A549 (cell line): ENCODE measurements at regions not wholly inside any gene's neighbourhood (a gene's known extent, or its start where the extent isn't known, plus 50 kb on each side); places are given as distances from the start of the nearest gene placed in this dataset.
A peak's percentile ranks its signal among the peaks of the same experiment; 100 is the strongest.

Experiments
- ATAC-seq, 2 experiments: fragments of 200-7000 bp in 1 of 2; fragments of >200 bp in 1 of 2; cut with Nextera tagmentation in 1 of 2; cut with Tn5 transposase in 1 of 2; 3 replicates each; pipeline versions ENCODE4 v1.8.0 to v1.9.1; 2018 to 2020; ENCODE audit warnings: mild to moderate bottlenecking in 1 of 2, moderate library complexity in 1 of 2
- CTCF ChIA-PET: fragments of 300-600 bp; sonication (Branson Sonifier 250); formaldehyde crosslinking; extraction: SDS; loops from one replicate; lab custom pipeline; 2021; ENCODE audit warnings: antibody characterized with exemption, inconsistent platforms; lab: Yijun Ruan, JAX
- POLR2A ChIA-PET: fragments of 350-600 bp; formaldehyde crosslinking; extraction: SDS; loops from one replicate; lab custom pipeline; 2021; ENCODE audit warnings: antibody characterized with exemption, inconsistent platforms; lab: Yijun Ruan, JAX
- DNase-seq, 2 experiments: peaks; one replicate each; pipeline versions ENCODE4 v3.0.0 to v3.0.0-alpha.2; 2011 to 2016; ENCODE audit warnings: low read depth in 1 of 2, low spot score in 1 of 2
- FAIRE-seq: peaks from 2 replicates; lab custom pipeline; 2011; peaks lifted over from hg19 to GRCh38; lab: Jason Lieb, UNC
- H3K27ac ChIP-seq, 2 experiments: fragments of >200 bp; sonication (Bioruptor Twin); formaldehyde crosslinking; 3 replicates each; pipeline ENCODE4 v1.5.1; 2016 to 2017
- H3K4me1 ChIP-seq: fragments of >200 bp; sonication (Bioruptor Twin); formaldehyde crosslinking; 3 replicates; pipeline ENCODE4 v1.6.1; 2016
- H3K4me2 ChIP-seq: fragments of >200 bp; sonication (Bioruptor Twin); formaldehyde crosslinking; 3 replicates; pipeline ENCODE4 v1.6.1; 2016
- H3K4me3 ChIP-seq: fragments of >200 bp; sonication (Bioruptor Twin); formaldehyde crosslinking; 3 replicates; pipeline ENCODE4 v1.5.1; 2016
- H3K9me3 ChIP-seq: fragments of >200 bp; sonication (Bioruptor Twin); formaldehyde crosslinking; 3 replicates; pipeline ENCODE4 v1.6.1; 2016
- ATOH8 ChIP-seq: fragments of 250-450 bp; sonication (Bioruptor Pico); IDR thresholded peaks from 2 replicates; pipeline ENCODE4 v1.5.0; 2020; ENCODE audit warnings: low read depth, mild to moderate bottlenecking, moderate library complexity
- BCL3 ChIP-seq: fragments of >200 bp; sonication (Bioruptor Twin); formaldehyde crosslinking; IDR thresholded peaks from 3 replicates; pipeline ENCODE4 v1.6.1; 2016
- CHD2 ChIP-seq: fragments of 150-350 bp; IDR thresholded peaks from 2 replicates; pipeline ENCODE4 v1.6.1; 2014; ENCODE audit warnings: low read length; ENCODE audit not compliant: partially characterized antibody
- CHD4 ChIP-seq: fragments of 200-600 bp; sonication (generic); IDR thresholded peaks from 2 replicates; pipeline ENCODE4 v1.6.1; 2016; ENCODE audit warnings: antibody characterized with exemption, mild to moderate bottlenecking, borderline replicate concordance
- E2F6 ChIP-seq: IDR thresholded peaks from 2 replicates; pipeline ENCODE4 v1.6.1; 2012; ENCODE audit warnings: low read depth, borderline replicate concordance
- EHF ChIP-seq: fragments of 250-450 bp; sonication (Bioruptor Pico); IDR thresholded peaks from 2 replicates; pipeline ENCODE4 v1.5.0; 2020; ENCODE audit warnings: mild to moderate bottlenecking
- ESRRA ChIP-seq: fragments of 150-350 bp; IDR thresholded peaks from 2 replicates; pipeline ENCODE4 v1.6.1; 2014; ENCODE audit warnings: mild to moderate bottlenecking, low read length, borderline replicate concordance
- GATA3 ChIP-seq: IDR thresholded peaks from 2 replicates; pipeline ENCODE4 v1.6.1; 2012; ENCODE audit warnings: borderline replicate concordance
- HDAC2 ChIP-seq: fragments of 200-600 bp; sonication (generic); IDR thresholded peaks from 2 replicates; pipeline ENCODE4 v1.6.1; 2016
- HEYL ChIP-seq: fragments of 250-450 bp; sonication (Bioruptor Pico); IDR thresholded peaks from 2 replicates; pipeline ENCODE4 v1.8.0; 2021; ENCODE audit warnings: mild to moderate bottlenecking, moderate library complexity
- HMGXB4 ChIP-seq: fragments of 250-450 bp; sonication (Bioruptor Pico); IDR thresholded peaks from 2 replicates; pipeline ENCODE4 v1.5.0; 2021; ENCODE audit warnings: mild to moderate bottlenecking, moderate library complexity, borderline replicate concordance
- HOXA7 ChIP-seq: fragments of 250-450 bp; sonication (Bioruptor Pico); IDR thresholded peaks from 2 replicates; pipeline ENCODE4 v1.5.0; 2020; ENCODE audit warnings: mild to moderate bottlenecking, moderate library complexity
- HOXB5 ChIP-seq: fragments of 250-450 bp; sonication (Bioruptor Pico); IDR thresholded peaks from 2 replicates; pipeline ENCODE4 v1.5.0; 2020; ENCODE audit warnings: mild to moderate bottlenecking, moderate library complexity
- KDM1A ChIP-seq: fragments of 200-600 bp; sonication (generic); IDR thresholded peaks from 2 replicates; pipeline ENCODE4 v1.6.1; 2016; ENCODE audit warnings: low read depth, mild to moderate bottlenecking
- MAFK ChIP-seq: fragments of 450-650 bp; IDR thresholded peaks from 2 replicates; pipeline ENCODE4 v1.6.1; 2014; ENCODE audit not compliant: partially characterized antibody
- MAX ChIP-seq: IDR thresholded peaks from 2 replicates; pipeline ENCODE4 v1.6.1; 2012
- MAZ ChIP-seq: fragments of 150-350 bp; IDR thresholded peaks from 2 replicates; pipeline ENCODE4 v1.6.1; 2014; ENCODE audit warnings: antibody characterized with exemption, low read depth, low read length, borderline replicate concordance
- MYC ChIP-seq: IDR thresholded peaks from 2 replicates; pipeline ENCODE4 v1.6.1; 2012; ENCODE audit warnings: mild to moderate bottlenecking, inconsistent platforms, low read length, improper control_type of control experiment, borderline replicate concordance
- PHF8 ChIP-seq: fragments of 200-600 bp; sonication (generic); IDR thresholded peaks from 2 replicates; pipeline ENCODE4 v1.6.1; 2016; ENCODE audit warnings: low read depth, mild to moderate bottlenecking, antibody characterized with exemption, moderate library complexity, borderline replicate concordance
- POLR2A ChIP-seq: IDR thresholded peaks from 2 replicates; pipeline ENCODE4 v1.6.1; 2012; ENCODE audit warnings: mild to moderate bottlenecking, low read length
- RARB ChIP-seq: fragments of 250-450 bp; sonication (Bioruptor Pico); IDR thresholded peaks from 2 replicates; pipeline ENCODE4 v1.8.0; 2021; ENCODE audit warnings: mild to moderate bottlenecking, moderate library complexity
- RFX5 ChIP-seq: fragments of 450-650 bp; IDR thresholded peaks from 2 replicates; pipeline ENCODE4 v1.7.1; 2014; ENCODE audit warnings: antibody characterized with exemption, mild to moderate bottlenecking, moderate library complexity
- SMC3 ChIP-seq: fragments of >200 bp; sonication (Bioruptor Twin); formaldehyde crosslinking; IDR thresholded peaks from 3 replicates; pipeline ENCODE4 v1.6.1; 2018; ENCODE audit warnings: inconsistent platforms
- SREBF2 ChIP-seq: fragments of 450-650 bp; IDR thresholded peaks from 2 replicates; pipeline ENCODE4 v1.6.1; 2014; ENCODE audit warnings: mild to moderate bottlenecking, moderate library complexity
- TP53 ChIP-seq: fragments of 250-450 bp; sonication (Bioruptor Pico); IDR thresholded peaks from 2 replicates; pipeline ENCODE4 v1.5.0; 2021; ENCODE audit warnings: mild to moderate bottlenecking, moderate library complexity
- USF2 ChIP-seq: fragments of 450-650 bp; IDR thresholded peaks from 2 replicates; pipeline ENCODE4 v1.6.1; 2014; ENCODE audit warnings: antibody characterized with exemption
- ZC3H11A ChIP-seq: fragments of 450-650 bp; IDR thresholded peaks from 2 replicates; pipeline ENCODE4 v1.6.1; 2014; ENCODE audit warnings: antibody characterized with exemption, mild to moderate bottlenecking
- ZNF302 ChIP-seq: fragments of 250-450 bp; sonication (Bioruptor Pico); IDR thresholded peaks from 2 replicates; pipeline ENCODE4 v1.9.0; 2021; ENCODE audit warnings: inconsistent platforms, mild to moderate bottlenecking, moderate library complexity
- WGBS: methylation state at CpG from one replicate; pipeline ENCODE4 v1.1.6; 2017; ENCODE audit errors: missing lambda C conversion rate; 5-methylcytosine and 5-hydroxymethylcytosine counted together

GRCh38 chr7:94769724-94770123 lies 113.8 kb upstream of the SGCE start:
- no peak overlapping the region for H3K4me2 ChIP-seq
- no peak for ATAC-seq
- no peaks in the 10 kb centered on the region for H3K4me1 ChIP-seq
- no peak for DNase-seq
- 79% methylated on average over 2 of the region's 2 CpGs for WGBS
- POLR2A ChIA-PET, result no interaction called here
- CTCF ChIA-PET, result no interaction called here
- H3K27ac ChIP-seq, result no peak overlapping the region
- no peak overlapping the region for H3K4me3 ChIP-seq
- TF ChIP-seq MAFK (peak; percentile 79), EHF (CRISPR knock-in tag) (no peak)
- TF ChIP-seq, all 56 proteins: peak for 1
- FAIRE-seq, result no peak
- H3K9me3 ChIP-seq, result no peaks in the 10 kb centered on the region

- no peak overlapping the region for H3K4me3 ChIP-seq
- FAIRE-seq, result no peak
- H3K4me1 ChIP-seq, result no peaks in the 10 kb centered on the region
- no peak overlapping the region for H3K27ac ChIP-seq
- ATAC-seq, result no peak
- no peak for DNase-seq
- WGBS, result 38% methylated on average over 3 of the region's 3 CpGs
- POLR2A ChIA-PET, result no interaction called here
- no peaks in the 10 kb centered on the region for H3K9me3 ChIP-seq
- H3K4me2 ChIP-seq, result no peak overlapping the region
- CTCF ChIA-PET, result interaction anchor here (0.6 kb wide), 1 partner anchor 66 kb away, joined by 3 read pairs; no protein-coding TSS in a partner anchor
- TF ChIP-seq GATA3 (no peak), TP53 (CRISPR knock-in tag) (no peak), MAZ (no peak), ESRRA (no peak), USF2 (no peak), SREBF2 (no peak), MAX (no peak), BCL3 (no peak), EHF (CRISPR knock-in tag) (no peak), SMC3 (no peak), ZC3H11A (no peak), HMGXB4 (CRISPR knock-in tag) (no peak), ZNF302 (CRISPR knock-in tag) (no peak)
Measured at GRCh38 chr7:94778711-94779459, 123.0 kb upstream of the SGCE start.

GRCh38 chr7:94779861-94780260 lies 123.9 kb upstream of the SGCE start:
- no peak overlapping the region for H3K27ac ChIP-seq
- WGBS, result 90% methylated on average over 1 of the region's 1 CpG
- H3K4me1 ChIP-seq, result no peaks in the 10 kb centered on the region
- FAIRE-seq (peak; percentile 13), DNase-seq (no peak), ATAC-seq (no peak)
- POLR2A ChIA-PET, result no interaction called here
- CTCF ChIA-PET, result no interaction called here
- no peak overlapping the region for H3K4me3 ChIP-seq
- no peak overlapping the region for H3K4me2 ChIP-seq
- H3K9me3 ChIP-seq, result no peaks in the 10 kb centered on the region
- TF ChIP-seq USF2 (no peak), MYC (no peak), CHD4 (no peak), HDAC2 (no peak), RARB (CRISPR knock-in tag) (no peak), POLR2A (no peak), ZC3H11A (no peak), ATOH8 (CRISPR knock-in tag) (no peak), PHF8 (no peak), HOXB5 (CRISPR knock-in tag) (no peak), HOXA7 (CRISPR knock-in tag) (no peak), CHD2 (no peak), KDM1A (no peak), HEYL (CRISPR knock-in tag) (no peak), EHF (CRISPR knock-in tag) (no peak), RFX5 (no peak), E2F6 (no peak), GATA3 (no peak)
